WERI-Rb-1 (cell line): ENCODE measurements at regions not wholly inside any gene's neighbourhood (a gene's known extent, or its start where the extent isn't known, plus 50 kb on each side); places are given as distances from the start of the nearest gene placed in this dataset.

ENCODE experiments used
- DNase-seq: peaks from one replicate; pipeline ENCODE4 v3.0.0-alpha.2; 2020
- H3K27ac ChIP-seq: fragments of 250-450 bp; sonication (Bioruptor Pico); 2 replicates; pipeline ENCODE4 v1.5.1; 2020; ENCODE audit warnings: mild to moderate bottlenecking, moderate library complexity
- H3K27me3 ChIP-seq: fragments of 250-450 bp; sonication (Bioruptor Pico); 2 replicates; pipeline ENCODE4 v1.5.1; 2021; ENCODE audit warnings: mild to moderate bottlenecking, low read depth, moderate library complexity; ENCODE audit not compliant: insufficient read depth, severe bottlenecking
- H3K36me3 ChIP-seq: fragments of 250-450 bp; sonication (Bioruptor Pico); 2 replicates; pipeline ENCODE4 v1.5.1; 2020; ENCODE audit warnings: mild to moderate bottlenecking, moderate library complexity
- H3K4me3 ChIP-seq: 2 replicates; pipeline ENCODE4 v1.5.1; 2011; ENCODE audit warnings: low read depth, mild to moderate bottlenecking, control low read depth, low read length
- H3K9me3 ChIP-seq: fragments of 250-450 bp; sonication (Bioruptor Pico); 2 replicates; pipeline ENCODE4 v1.5.1; 2021; ENCODE audit warnings: mild to moderate bottlenecking, moderate library complexity; ENCODE audit not compliant: severe bottlenecking
- TF ChIP-seq, protein P1 (sequence below): IDR thresholded peaks from 2 replicates; pipeline ENCODE4 v1.5.1; 2011; ENCODE audit warnings: low read depth, mild to moderate bottlenecking, control low read depth, inconsistent platforms, low read length

DNA sequence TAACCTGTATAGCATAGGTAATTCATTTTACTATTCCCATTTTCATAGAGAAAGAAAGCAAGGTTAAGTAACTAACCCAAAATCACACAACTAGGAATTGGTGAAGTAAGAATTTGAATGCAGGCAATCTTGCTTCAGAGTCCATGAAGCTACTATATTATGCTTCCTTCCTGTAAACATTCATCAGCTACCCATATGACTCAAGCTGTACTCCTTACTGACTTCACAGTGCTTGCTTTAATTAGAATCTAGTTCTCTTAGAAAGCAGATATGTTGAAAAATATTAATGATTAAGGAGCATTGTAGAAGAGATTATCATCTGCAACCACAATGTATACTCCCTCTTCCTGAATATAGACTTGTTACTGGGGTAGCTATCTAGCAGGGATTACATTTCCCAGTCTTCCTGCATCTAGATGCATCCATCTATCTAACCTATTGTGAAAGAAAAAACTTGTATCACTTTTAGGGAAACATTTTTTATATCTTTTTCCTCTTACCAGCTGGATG, 961.6 kb upstream of the CHAC2 start:
- DNase-seq: no peak
- Histone ChIP-seq H3K9me3 (no peaks in the 10 kb centered on the region), H3K27me3 (no peaks in the 10 kb centered on the region), H3K27ac (no peak overlapping the region), H3K4me3 (no peak overlapping the region), H3K36me3 (no peaks in the 10 kb centered on the region)
- TF ChIP-seq, protein P1, sequence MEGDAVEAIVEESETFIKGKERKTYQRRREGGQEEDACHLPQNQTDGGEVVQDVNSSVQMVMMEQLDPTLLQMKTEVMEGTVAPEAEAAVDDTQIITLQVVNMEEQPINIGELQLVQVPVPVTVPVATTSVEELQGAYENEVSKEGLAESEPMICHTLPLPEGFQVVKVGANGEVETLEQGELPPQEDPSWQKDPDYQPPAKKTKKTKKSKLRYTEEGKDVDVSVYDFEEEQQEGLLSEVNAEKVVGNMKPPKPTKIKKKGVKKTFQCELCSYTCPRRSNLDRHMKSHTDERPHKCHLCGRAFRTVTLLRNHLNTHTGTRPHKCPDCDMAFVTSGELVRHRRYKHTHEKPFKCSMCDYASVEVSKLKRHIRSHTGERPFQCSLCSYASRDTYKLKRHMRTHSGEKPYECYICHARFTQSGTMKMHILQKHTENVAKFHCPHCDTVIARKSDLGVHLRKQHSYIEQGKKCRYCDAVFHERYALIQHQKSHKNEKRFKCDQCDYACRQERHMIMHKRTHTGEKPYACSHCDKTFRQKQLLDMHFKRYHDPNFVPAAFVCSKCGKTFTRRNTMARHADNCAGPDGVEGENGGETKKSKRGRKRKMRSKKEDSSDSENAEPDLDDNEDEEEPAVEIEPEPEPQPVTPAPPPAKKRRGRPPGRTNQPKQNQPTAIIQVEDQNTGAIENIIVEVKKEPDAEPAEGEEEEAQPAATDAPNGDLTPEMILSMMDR: no peak

DNA sequence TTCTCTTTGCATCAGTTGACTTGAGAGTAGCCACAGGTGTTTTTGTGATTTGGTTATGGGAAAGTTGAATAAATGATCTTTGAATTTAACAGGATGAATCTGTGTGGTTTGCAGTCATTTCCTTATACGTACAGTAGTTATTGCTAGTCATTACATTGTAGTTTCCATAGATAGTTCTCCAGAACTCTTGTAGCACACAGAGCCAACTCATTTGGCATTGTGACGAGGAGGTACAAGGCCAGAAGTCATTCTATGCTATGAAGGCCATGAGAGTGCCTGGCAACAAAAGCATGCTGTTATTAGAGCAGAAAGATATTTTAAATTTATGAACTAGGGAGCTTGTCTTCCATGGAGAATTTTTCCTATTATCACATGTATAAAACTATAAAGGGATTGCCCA, 973.0 kb upstream of the CHAC2 start:
- no peak for DNase-seq
- Histone ChIP-seq H3K4me3 (no peak overlapping the region), H3K27me3 (no peaks in the 10 kb centered on the region), H3K9me3 (peaks cover 2% of the 10 kb centered on the region), H3K36me3 (no peaks in the 10 kb centered on the region), H3K27ac (no peak overlapping the region)
- TF ChIP-seq, protein P1: no peak

DNA sequence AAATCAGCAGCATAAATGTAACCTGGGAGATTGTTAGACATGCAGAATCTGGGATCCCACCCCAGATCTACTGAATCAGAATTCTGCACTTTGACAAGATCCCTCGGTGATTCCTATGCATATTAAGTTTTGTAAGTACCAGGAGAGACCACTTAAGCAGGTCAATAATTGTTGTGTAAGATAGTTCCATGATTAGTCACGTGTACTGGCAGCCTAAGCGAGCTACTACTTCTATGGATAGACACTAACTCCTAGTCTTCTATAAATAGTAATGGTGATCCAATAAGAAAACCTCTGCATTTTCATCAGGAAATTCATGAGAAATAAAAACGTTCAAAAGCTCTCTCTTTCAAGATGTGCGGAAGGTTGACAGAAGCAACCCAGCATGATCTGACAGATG, 988.2 kb upstream of the CHAC2 start:
- Histone ChIP-seq H3K9me3 (no peaks in the 10 kb centered on the region), H3K27ac (no peak overlapping the region), H3K27me3 (no peaks in the 10 kb centered on the region), H3K36me3 (no peaks in the 10 kb centered on the region), H3K4me3 (no peak overlapping the region)
- no peak for DNase-seq
- TF ChIP-seq, protein P1: no peak

DNA sequence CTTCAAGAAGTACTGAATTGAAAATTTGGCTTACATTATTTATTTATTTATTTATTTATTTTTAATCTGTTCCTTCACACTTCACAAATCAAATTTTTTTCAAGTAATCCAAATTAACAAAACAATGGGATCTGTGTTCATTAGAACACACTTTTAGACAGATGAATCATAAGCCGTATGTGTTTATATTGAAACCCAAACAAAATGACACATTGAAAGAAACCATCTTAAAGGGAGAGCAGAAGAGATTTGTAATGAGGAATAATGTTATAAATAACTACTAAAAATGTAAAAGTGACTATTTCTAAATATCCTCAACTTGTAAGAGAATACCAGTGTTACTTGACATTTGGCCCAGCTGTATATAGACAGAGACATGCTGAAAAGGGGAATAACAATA, 991.0 kb upstream of the CHAC2 start:
- Histone ChIP-seq H3K4me3 (no peak overlapping the region), H3K9me3 (no peaks in the 10 kb centered on the region), H3K27ac (no peak overlapping the region), H3K27me3 (no peaks in the 10 kb centered on the region), H3K36me3 (no peaks in the 10 kb centered on the region)
- no peak for DNase-seq
- TF ChIP-seq, protein P1: no peak

DNA sequence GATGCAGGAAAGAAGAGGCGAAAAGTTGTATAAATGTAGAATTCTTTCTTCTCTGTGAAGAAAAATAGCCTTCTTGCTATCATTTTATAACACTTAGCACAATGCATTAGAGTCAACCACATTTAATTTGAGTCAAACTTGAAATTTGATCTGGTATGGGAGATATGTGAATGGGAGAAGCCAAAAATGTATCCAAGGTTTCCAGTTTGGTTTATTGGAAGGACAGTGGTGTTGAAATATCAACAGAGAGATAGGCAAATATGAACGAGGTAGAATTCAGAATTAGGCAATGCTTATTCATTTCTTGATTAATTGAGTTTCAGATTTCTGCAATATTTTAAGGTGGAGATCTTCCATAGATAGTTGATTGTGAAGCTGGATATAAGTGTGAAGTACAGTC, 991.9 kb upstream of the CHAC2 start:
- no peaks in the 10 kb centered on the region for H3K9me3 ChIP-seq
- TF ChIP-seq, protein P1: no peak
- DNase-seq: no peak

DNA sequence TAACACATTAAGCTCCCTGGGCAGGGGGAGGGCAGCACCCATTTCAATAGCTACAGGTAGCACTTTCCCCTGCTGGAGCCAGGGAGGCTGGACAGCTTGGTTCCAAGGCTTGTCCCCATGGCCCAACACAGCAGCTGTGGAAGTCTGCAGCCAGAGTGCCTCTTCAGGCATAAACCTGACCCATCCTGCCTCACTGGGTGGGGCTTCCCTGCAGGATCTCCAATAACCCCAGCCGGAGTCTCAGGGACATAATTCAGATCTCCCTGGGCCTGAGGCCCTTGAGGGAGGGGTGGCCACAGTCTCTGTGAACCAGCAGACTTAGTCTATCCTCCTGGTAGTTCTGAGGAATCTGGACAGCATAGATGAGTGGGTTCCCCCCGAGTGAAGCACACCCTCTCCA, 1001.9 kb upstream of the CHAC2 start:
- Histone ChIP-seq H3K36me3 (no peaks in the 10 kb centered on the region), H3K4me3 (no peak overlapping the region), H3K9me3 (no peaks in the 10 kb centered on the region), H3K27me3 (no peaks in the 10 kb centered on the region), H3K27ac (no peak overlapping the region)
- DNase-seq: no peak
- TF ChIP-seq, protein P1: no peak

More for the DNA sequence above, 991.9 kb upstream of the CHAC2 start:
- H3K27me3 ChIP-seq: no peaks in the 10 kb centered on the region
- no peaks in the 10 kb centered on the region for H3K36me3 ChIP-seq
- no peak overlapping the region for H3K4me3 ChIP-seq
- no peak overlapping the region for H3K27ac ChIP-seq
